ENCODE measurements at regions not wholly inside any gene's neighbourhood (a gene's known extent, or its start where the extent isn't known, plus 50 kb on each side); places are given as distances from the start of the nearest gene placed in this dataset.

DNA sequence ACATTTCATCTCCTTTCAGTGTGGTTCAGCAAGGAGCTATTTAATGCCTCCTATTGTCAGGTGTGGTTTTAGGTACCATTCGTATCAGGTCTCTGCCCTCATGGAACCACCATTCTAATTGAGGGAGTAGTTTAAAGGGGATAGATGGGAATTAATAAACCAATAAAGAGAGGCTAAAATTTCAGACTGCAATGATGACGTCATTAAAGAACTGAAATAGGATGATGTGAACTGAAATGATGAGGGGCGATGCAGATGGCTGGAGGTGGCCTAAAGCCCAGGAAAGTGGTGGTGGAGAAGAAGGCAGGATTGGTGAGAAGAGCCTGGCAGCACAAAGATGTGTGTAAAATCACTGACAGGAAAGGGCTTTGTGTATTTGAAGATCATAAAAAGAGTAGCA, 148.9 kb upstream of the RBFOX1 start:
- no peak for DNase-seq

DNA sequence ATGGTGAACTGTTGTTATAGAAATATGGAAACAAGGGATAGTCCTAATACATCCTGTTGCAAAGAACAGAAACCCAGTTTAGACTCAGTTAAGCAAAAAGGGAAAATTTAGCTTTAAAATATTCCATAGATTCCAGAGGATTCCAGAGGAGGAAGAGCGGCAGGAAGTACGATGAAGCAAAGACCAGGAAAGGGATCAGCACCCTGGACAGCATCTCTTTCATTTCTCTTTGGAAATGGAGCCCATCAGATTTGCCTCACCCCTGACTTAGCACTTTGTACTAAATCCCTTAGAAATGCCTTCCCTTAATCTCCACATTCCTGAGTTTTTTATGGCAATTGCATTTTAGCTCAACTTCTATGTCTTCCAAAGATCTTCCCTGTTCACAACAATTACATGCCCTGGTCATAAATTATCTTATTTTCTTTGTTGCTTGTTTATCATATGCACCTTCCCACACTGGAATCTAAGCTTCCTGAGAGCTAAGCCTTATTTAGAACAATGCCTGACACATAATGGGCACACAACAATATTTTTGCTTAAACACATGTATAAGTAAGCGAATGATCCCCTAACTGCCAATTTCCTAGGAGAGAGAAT, 150.0 kb upstream of the RBFOX1 start:
- no peak for DNase-seq

DNA sequence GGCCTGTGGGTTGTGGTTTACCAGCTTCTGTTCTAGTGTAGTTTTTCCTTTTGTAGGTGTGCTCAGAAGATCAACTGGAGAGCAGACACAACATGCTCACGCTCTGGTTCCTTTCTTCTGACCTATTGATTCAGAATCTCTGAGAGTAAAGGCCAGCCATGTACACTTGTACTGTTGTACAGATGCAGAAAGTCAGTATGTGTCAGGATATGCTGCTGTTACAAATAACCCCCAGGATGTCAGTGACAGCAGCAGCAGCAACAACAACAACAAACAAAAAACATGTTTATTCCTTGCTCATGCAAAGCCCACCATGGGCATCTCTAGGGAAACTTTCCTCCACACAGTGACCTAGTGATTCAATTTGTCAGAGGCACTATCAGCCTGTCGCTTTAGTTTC, 154.8 kb upstream of the RBFOX1 start:
- DNase-seq, result no peak

DNA sequence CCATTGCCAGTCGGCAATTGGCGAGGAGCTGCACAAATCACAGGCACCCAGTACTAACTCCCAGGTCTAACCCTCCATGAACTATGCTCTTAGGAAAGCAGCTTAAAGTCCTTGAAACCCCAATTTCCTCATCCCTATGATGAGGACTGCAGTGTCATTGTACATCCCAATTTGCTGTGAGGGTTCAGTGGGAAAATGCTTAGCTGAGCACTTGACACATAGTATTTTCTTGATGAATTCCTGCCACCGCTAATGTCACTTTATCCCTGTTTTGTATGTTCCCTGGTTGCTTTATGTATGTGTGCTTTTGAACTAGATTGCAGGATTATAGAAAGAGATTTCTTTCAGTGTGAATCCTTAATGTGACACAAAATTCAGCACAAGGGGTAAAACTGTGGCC, 161.5 kb upstream of the RBFOX1 start:
- DNase-seq, result no peak

DNA sequence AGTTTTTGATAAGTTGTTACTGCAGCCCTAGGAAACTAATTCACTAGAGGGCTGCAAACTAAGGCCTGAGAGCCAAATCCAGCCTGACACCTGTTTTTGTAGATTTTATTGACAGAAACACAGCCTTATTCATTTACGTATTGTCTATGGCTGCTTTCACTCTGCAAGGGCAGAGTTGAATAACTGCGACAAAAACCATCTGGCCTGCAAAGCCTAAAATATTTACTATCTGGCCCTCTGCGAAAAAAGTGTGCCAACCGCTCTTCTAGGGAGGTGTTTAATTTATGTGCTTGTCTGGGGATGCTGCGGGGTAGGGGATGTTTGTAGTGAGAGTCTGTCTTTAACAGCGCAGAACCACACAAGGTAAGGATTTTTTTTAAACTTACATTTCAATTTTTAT, 165.0 kb upstream of the RBFOX1 start:
- no peak for DNase-seq

DNA sequence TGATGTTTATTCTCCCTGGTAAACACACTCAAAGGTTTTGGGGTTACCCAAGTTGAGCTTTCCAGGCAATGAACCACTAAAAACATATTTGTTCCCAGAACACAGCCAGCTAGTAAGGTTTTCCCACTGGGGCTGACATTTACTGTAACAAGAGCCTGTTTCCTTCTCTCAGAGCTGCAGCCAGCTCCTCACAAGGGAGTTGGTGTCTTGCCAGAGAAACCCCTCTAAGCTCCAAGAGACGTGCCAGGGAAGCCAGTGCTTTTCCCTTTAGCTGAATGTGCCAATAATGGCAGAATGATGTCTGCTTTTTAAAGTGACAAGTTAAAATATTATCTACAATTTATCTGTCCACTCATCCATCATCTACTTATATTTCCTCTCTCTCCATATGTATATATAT, 170.8 kb upstream of the RBFOX1 start:
- DNase-seq, result no peak

DNA sequence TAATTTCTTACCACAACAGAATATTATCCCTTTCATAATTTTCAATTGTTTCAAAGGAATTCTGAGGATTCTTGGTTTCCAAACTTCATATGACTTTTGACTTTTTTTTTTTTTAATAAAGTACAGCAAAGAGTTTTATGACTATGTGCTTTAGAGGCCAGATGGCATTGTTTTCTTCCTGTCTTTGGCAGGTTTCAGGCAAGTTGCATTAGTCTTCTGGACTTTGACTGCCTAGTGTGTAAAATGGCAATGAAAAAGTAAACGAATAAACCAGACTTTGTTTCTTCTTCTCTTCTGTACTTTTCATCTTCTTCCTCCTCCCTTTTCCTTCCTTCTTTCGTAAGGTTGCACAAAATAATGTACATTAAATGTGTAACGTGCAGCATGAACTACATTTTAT, 172.6 kb upstream of the RBFOX1 start:
- no peak for DNase-seq

DNA sequence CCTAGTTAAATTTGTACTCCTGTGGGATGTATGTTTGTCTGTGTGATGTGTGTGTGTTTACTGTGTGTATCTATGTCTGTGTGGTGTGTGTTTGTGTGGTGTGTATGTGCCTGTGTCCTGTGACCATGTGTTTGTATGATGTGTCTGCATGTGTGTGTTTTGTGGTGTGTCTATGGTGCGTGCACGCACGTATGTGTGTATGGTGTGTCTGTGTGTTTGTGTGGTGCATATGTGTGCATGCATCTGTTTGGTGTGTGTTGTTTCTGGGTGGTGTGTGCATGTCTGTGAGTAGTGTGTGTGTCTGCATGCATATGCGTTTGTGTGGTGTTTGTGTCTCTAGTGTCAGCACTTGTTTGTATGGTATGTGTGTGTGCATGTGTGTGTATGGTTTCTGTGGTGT, 174.2 kb upstream of the RBFOX1 start:
- no peak for DNase-seq

DNA sequence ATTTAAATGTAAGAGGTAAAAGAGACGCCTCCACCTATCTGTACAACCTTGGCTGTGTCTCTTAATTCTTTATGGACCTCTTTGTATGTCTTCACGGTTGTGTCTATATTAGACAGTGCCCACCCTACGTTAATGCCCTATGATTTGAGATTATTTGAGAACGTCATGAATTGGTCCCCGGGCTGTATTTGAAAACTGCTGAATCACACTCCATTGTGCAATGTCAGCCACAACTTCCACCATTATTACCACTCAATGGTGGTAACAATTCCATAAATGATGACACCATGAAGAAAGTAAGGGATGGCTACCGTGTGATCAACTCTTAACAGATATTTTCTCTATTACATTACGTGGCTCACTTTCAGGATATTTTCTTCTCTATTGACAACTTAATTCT, 182.4 kb upstream of the RBFOX1 start:
- DNase-seq, result no peak

DNA sequence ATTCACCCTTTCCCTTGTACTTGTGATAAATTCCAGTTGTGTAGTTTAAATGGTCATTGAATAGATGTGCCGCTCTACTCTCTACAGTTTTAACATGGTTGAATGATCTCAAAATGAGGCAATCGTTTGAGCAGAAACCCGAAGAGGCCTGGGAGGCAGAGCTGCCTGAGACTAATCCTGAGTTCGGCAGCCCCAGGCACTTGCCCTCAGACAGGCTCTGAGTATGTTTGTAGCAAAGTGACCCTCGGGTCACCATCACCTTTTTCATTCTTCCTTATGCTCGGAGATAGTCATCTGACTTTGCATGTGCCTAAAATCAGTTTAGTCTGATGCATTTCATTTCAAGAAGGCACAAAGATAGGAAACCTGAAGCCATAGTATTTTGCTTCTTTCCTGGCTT, 184.0 kb upstream of the RBFOX1 start:
- no peak for DNase-seq

DNA sequence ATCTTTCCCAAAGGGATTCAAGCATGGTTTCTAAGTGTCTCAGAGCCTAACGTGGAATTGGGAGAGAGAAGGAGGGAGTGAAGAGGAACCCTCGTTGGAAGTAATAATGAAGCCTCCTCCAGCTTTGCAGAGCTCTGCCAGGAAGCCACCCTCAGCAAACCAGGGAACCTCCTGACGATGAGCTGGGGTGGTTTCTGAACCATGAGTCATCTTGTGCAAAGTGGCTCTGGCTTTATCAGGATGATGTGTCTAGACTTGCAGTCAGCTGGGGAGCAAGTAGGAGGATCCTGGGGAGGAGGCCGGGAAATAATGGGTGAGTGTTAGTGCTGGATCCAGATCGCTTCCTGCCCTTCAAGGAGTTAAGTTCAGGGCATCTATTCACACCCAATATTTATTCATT, 191.7 kb upstream of the RBFOX1 start:
- no peak for DNase-seq

DNA sequence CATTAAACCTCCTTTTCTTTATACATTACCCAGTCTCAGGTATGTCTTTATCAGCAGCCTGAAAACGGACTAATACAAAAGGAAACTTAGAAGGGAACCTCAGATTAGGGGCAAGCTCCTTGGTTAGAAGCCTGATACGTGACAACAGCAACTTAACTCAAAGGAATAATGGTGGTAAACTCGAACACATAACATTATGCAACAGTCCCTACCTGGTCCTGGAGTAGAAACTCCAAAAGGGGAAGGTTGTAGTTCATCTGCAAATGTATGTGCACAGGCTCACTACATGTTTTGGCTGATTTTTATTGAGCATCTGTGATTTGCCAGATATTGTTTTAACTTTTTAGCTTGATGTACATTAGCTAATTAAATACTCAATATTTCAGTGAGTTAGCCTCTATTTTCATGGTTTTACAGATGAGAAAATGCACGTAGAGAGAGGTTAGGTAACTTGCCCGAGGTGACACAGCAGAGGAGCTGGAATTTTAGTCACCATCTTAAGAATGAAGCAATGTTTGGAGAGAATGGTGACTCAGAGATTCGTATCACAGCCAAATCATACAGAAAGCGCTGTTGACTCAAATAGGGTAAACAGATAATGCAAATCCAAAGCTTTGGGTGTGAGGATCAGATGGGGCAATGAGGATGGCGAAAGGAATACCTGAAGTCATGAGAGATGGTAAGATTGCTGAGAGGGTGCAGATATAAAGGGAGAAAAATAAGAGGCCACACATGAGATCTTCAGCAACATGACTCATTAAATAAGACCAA, 194.9 kb upstream of the RBFOX1 start:
- DNase-seq, result no peak

DNA sequence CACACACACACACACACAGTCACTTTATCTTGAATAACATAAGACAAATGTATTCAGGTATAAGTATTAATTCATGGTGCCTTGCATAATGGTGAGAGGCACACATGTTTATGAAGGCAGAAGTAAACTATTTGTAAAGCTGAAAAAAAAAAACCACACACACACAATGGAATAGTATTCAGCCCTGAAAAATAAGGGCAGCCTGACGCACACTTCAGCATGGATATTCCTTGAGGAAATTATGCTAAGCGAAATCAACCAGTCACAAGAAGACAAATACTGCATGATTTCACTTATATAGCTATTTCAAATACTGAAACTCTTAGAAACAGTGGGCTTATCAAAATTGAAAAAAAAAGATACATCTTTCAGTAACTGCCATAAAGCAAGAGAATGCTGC, 200.2 kb upstream of the RBFOX1 start:
- no peak for DNase-seq

DNA sequence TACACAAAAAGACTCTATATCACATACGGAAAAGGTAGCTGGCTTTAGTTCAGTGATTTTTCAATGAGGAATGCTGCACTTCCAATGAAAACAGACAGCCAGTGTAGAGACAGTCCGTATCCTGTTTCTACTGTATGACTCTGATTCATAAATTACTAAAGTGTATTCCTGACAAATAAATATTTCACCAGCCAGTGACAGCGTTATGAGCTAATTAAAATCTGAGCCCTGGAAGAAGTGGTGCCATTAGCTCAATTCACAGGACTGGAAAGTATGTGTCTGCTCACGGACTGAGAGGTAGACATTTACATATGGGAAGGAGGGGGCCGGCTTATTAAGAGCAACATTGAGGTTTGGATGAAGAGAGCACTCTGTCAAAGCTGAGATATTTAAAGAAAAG, 207.9 kb upstream of the RBFOX1 start:
- DNase-seq, result no peak

DNA sequence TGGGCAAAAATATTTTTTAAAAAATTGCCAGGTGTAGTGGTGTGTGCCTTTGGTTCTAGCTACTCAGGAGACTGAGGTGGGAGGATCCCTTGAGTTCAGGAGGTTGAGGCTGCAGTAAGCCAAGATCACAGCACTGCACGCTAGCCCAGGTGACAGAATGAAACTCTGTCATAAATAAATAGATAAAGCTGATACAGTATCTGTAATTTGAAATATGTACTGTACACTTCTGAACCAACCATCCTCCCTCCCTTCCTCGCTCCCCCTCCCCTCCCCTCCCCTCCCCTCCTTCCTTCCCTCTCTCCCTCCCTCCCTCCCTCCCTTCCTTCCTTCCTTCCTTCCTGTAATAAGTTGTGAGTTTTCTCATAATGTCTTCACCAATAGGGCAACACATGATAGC, 208.4 kb upstream of the RBFOX1 start:
- DNase-seq, result no peak

DNA sequence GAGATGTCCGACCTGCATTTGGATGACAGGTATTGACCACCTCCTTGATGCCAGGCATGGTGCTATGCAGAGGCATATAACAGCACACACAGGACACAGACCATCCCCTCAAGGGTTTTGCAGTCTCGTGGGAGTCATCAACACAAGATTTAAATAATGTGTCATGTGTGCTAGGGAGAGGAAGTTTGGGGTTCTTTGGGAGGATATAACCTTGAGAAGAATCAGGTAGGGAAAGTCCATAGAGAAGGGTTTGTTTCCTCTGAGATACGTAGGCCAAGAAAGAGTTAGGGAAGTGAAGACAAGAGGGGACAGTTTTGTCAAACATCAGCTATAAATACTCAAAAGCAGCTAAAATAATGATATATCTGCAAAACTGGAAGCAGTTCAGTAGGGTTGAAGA, 215.9 kb upstream of the RBFOX1 start:
- DNase-seq, result no peak

DNA sequence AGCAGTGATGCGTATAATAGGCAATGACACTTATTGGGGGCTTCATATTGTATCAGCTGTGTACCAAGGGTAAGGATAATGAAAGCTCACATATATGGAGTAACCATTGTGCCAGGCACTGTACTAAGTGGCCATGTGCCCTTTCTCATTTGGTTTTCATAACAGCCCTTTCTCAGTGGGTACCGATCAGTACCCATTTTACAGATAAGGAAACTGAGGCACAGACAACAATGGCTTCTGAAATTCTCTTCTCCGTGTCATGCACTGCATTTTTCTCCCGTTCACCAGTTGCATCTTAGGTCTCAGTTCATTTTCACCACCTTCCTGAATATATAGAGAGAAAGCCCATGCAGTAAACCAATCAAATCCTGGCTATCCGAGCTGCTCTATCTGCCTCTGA, 216.7 kb upstream of the RBFOX1 start:
- DNase-seq, result no peak

DNA sequence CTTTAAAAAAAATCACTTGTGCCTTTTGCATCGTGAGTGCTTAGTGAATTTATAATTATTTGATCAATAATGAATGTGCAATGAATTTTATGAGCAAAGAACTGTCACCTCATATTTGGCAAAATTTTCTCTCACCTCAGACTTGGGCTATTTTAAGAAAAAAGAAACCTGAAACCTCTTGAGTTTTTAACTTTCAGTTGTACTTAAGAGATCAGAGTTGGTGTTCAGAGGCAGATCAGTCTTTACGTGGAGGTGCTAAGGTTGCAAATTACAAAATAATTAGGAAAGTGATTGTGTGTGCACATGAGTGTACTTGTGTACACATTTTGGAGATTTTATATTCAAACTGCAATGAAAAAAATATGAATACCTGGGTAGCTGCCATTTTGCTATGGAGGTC, 218.7 kb upstream of the RBFOX1 start:
- DNase-seq, result no peak

DNA sequence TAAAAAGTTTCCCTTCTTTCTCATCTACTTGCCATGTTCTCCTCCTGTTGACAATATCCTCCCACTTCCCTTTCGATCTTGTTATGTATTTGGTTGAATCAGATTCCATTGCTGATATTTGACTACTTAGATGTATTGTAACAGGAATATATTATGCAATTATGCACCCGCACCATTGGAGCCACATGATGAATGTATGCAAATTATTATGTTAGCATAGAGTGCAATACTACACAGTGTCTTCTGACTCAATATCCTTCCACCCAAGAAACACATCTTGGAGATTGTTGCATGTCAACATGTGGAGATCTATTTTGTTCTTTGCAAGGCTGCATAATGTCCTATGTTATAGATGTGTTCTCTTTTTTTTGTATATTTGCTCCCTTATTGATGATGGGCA, 219.2 kb upstream of the RBFOX1 start:
- no peak for DNase-seq

DNA sequence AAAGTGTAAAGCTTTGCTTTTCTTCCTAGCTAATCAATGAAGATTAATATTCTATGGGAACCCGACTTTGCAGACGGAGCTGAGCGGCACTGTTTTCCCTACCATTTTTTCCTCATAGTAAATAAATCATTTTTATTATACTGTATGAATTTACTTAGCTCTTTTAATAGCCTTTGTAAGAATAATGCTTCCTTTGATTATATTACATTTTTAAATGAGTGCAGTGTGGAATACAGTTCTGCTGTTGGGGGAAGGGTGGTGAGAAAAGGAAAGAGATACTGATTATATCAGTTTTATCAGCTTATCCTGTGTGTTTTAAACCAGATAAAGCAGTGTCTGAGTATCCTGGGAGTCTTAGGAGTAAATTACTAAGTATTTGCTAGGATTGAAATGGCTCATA, 221.4 kb upstream of the RBFOX1 start:
- DNase-seq, result no peak

DNA sequence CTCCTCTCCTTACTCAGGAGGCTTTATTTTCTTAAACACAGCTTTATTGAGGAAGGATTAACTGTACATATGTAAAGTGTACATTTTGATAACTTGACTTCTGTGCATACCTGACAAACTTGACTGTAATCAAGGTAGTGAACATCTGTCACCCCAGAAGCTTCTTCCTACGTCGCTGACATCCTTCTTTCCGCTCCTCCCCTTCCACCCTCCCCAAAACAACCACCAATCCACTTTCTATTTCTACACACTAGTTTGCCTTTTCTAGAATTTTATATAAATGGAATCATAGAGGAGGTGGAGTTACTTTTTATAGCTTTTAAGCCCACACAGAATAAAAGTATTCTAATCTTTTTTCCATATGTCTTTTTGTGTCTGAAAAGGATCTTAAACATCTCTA, 225.2 kb upstream of the RBFOX1 start:
- no peak for DNase-seq

DNA sequence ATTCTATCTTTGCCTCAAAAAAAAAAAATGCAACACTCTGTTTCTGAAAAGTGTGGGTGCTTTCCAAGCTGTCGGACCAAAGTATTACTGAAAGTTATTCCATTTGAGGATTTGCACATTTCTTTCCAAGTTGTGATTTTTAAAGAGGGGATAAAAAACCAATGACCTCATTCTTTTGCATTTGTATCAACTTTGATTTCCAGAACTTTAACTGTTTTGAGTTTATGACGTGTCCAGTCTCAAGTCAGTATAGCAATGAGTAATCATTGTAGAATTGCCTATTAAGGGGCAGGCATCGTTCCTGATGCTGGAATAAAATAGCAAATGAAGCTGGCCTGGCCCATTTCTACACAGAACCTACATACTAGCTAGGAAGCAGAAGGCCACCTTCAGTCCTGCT, 229.6 kb upstream of the RBFOX1 start:
- no peak for DNase-seq

DNA sequence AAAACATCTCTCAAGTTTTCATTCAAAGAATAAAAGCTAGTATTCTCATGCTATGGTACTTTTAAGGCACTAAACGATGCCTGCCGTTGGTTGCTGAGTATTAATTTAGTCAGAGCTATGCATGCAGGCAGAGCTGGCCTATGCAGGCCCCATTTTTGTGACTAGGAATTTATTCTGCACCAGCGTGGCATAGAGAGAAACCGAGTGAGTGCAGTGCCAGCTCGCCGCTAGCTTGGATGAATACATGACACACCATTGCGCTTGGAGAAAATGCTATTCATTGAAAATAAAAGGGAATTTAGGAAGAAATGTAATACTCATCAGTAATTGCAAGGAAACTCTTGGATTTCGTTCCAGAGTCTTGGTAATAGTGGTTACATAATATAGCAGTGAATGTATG, 231.6 kb upstream of the RBFOX1 start:
- no peak for DNase-seq

DNA sequence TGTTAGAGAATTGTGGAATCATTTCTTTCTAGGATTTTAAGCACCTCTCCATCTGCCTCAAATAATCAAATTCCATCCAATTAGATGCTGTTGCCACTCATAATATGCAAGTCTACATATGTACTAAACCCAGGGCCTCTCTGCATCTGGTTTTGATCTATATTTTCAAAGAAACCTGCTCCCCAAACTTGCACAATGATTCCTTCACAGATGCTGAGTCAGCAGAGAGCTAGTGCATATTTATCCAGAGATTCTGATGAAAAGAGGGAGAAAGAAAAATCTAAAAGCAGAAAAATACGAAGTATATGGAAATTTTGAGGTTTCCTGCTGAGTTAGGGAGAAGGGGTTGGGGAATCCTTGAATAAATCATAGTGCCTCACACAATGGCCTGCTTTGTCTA, 235.1 kb upstream of the RBFOX1 start:
- no peak for DNase-seq

DNA sequence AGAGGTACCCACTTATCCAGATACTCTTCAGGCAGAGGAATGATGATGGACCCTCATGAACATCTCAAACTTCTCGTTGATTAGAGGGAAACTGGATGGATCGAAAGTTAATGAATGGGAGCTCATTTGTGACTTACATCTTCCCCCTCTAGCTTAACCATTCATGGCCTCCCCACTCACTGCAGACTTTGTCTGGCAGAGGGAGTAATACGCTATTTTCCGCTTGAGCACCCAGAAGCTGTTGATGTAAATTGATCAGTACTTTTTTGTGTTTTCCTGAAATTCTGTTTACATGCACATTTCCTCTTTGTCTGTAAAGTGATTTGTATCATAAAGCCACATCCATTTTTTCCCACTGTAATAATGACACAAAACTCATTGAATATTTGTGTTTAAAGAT, 239.1 kb upstream of the RBFOX1 start:
- DNase-seq, result no peak

Data from COR-L47 (cell line).